SK-N-SH treated with all-trans-retinoic acid at 6 μM for 48 hours (cell line): ENCODE measurements at regions not wholly inside any gene's neighbourhood (a gene's known extent, or its start where the extent isn't known, plus 50 kb on each side); places are given as distances from the start of the nearest gene placed in this dataset.

Experiments used
- ATAC-seq: fragments of 200-7000 bp; cut with Tn5 transposase; 3 replicates; pipeline ENCODE4 v1.9.1; 2020; ENCODE audit warnings: mild to moderate bottlenecking, moderate library complexity
- ARNTL ChIP-seq: fragments of 450-650 bp; formaldehyde crosslinking; IDR thresholded peaks from 2 replicates; pipeline ENCODE4 v1.5.0; 2020; ENCODE audit warnings: low read depth, mild to moderate bottlenecking, moderate library complexity, borderline replicate concordance
- BACH2 ChIP-seq: fragments of 250-450 bp; sonication (Bioruptor Pico); IDR thresholded peaks from 2 replicates; pipeline ENCODE4 v1.9.0; 2021; ENCODE audit warnings: mild to moderate bottlenecking, borderline replicate concordance
- CREB5 ChIP-seq: fragments of 250-450 bp; sonication (Bioruptor Pico); IDR thresholded peaks from 2 replicates; pipeline ENCODE4 v1.5.1; 2020; ENCODE audit warnings: low read depth, mild to moderate bottlenecking, moderate library complexity
- CSDC2 ChIP-seq: fragments of 250-450 bp; sonication (Bioruptor Pico); IDR thresholded peaks from 2 replicates; pipeline ENCODE4 v1.5.0; 2020; ENCODE audit warnings: mild to moderate bottlenecking, moderate library complexity
- ESRRG ChIP-seq: fragments of 250-450 bp; sonication (Bioruptor Pico); IDR thresholded peaks from 2 replicates; pipeline ENCODE4 v1.6.1; 2021; ENCODE audit warnings: mild to moderate bottlenecking
- ISL1 ChIP-seq: fragments of 250-450 bp; sonication (Bioruptor Pico); IDR thresholded peaks from 2 replicates; pipeline ENCODE4 v2.1.2; 2022; ENCODE audit warnings: mild to moderate bottlenecking, moderate library complexity
- OSR1 ChIP-seq: fragments of 250-450 bp; sonication (Bioruptor Pico); IDR thresholded peaks from 2 replicates; pipeline ENCODE4 v1.8.0; 2022; ENCODE audit warnings: moderate library complexity, mild to moderate bottlenecking, inconsistent platforms
- PATZ1 ChIP-seq: fragments of 250-450 bp; sonication (Bioruptor Pico); IDR thresholded peaks from 2 replicates; pipeline ENCODE4 v1.8.0; 2020; ENCODE audit warnings: mild to moderate bottlenecking, moderate library complexity, borderline replicate concordance
- POU6F1 ChIP-seq: fragments of 250-450 bp; sonication (Bioruptor Pico); IDR thresholded peaks from 2 replicates; pipeline ENCODE4 v1.8.0; 2021; ENCODE audit warnings: low read depth, mild to moderate bottlenecking, moderate library complexity, borderline replicate concordance
- PPARA ChIP-seq: fragments of 250-450 bp; sonication (Bioruptor Pico); IDR thresholded peaks from 2 replicates; pipeline ENCODE4 v1.5.0; 2020; ENCODE audit warnings: mild to moderate bottlenecking, borderline replicate concordance
- RARB ChIP-seq: fragments of 250-450 bp; sonication (Bioruptor Pico); IDR thresholded peaks from 2 replicates; pipeline ENCODE4 v1.8.0; 2021; ENCODE audit warnings: mild to moderate bottlenecking, moderate library complexity
- SNAI2 ChIP-seq: fragments of 250-450 bp; sonication (Bioruptor Pico); IDR thresholded peaks from 2 replicates; pipeline ENCODE4 v1.5.0; 2020; ENCODE audit warnings: mild to moderate bottlenecking, moderate library complexity
- TCF4 ChIP-seq: fragments of 250-450 bp; sonication (Bioruptor Pico); IDR thresholded peaks from 2 replicates; pipeline ENCODE4 v1.8.0; 2021; ENCODE audit warnings: mild to moderate bottlenecking, moderate library complexity, borderline replicate concordance
- TOX ChIP-seq: fragments of 250-450 bp; sonication (Bioruptor Pico); IDR thresholded peaks from 2 replicates; pipeline ENCODE4 v1.8.0; 2021; ENCODE audit warnings: mild to moderate bottlenecking, moderate library complexity, borderline replicate concordance
- ZC3H10 ChIP-seq: fragments of 250-450 bp; sonication (Bioruptor Pico); IDR thresholded peaks from 2 replicates; pipeline ENCODE4 v1.5.1; 2021; ENCODE audit warnings: mild to moderate bottlenecking, moderate library complexity
- ZFP3 ChIP-seq: fragments of 250-450 bp; sonication (Bioruptor Pico); IDR thresholded peaks from 2 replicates; pipeline ENCODE4 v1.5.0; 2020; ENCODE audit warnings: mild to moderate bottlenecking, moderate library complexity
- ZFP30 ChIP-seq: fragments of 450-650 bp; formaldehyde crosslinking; IDR thresholded peaks from 2 replicates; pipeline ENCODE4 v1.5.0; 2022; ENCODE audit warnings: mild to moderate bottlenecking, moderate library complexity
- ZNF565 ChIP-seq: fragments of 450-650 bp; formaldehyde crosslinking; conservative IDR thresholded peaks from 2 replicates; pipeline ENCODE4 v1.5.0; 2020; ENCODE audit warnings: low read depth, mild to moderate bottlenecking, moderate library complexity
- ZNF8 ChIP-seq: fragments of 450-650 bp; formaldehyde crosslinking; IDR thresholded peaks from 2 replicates; pipeline ENCODE4 v1.5.0; 2020; ENCODE audit warnings: mild to moderate bottlenecking, moderate library complexity
- TF ChIP-seq, protein P1 (sequence below): fragments of 250-450 bp; sonication (Bioruptor Pico); IDR thresholded peaks from 2 replicates; pipeline ENCODE4 v1.5.1; 2021; ENCODE audit warnings: mild to moderate bottlenecking, moderate library complexity

DNA sequence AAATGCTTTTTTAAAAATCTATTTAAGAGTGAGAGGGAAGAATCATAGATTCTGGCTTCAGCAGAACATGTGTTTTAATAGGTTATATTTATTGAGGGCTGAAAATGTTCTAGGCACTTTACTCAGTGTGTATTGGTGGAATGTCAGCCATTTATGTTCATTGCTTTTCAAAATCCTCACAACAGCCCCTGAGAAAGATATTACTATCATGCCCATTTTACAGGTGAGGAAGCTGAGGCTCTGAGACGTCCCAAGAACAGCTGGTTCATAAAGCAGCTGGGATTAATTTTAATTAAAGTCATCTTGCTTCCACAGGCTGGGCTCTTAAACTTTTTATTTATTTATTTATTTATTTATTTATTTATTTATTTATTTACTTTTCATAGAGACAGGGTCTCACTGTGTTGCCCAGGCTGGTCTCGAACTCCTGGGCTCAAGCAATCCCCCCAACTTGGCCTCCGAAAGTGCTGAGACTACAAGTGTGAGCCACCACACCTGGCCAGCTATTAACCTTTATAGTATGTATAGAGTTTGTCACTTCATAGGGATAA lies 364.6 kb downstream of the SHQ1 start:
- TF ChIP-seq PATZ1 (CRISPR knock-in tag), result no peak
- TF ChIP-seq SNAI2 (CRISPR knock-in tag), result no peak
- no peak for TF ChIP-seq ARNTL
- no peak for TF ChIP-seq ESRRG
- no peak for TF ChIP-seq ISL1 (CRISPR knock-in tag)
- no peak for TF ChIP-seq BACH2 (CRISPR knock-in tag)
- TF ChIP-seq, all 23 proteins: peak for 0
- ATAC-seq, result no peak

DNA sequence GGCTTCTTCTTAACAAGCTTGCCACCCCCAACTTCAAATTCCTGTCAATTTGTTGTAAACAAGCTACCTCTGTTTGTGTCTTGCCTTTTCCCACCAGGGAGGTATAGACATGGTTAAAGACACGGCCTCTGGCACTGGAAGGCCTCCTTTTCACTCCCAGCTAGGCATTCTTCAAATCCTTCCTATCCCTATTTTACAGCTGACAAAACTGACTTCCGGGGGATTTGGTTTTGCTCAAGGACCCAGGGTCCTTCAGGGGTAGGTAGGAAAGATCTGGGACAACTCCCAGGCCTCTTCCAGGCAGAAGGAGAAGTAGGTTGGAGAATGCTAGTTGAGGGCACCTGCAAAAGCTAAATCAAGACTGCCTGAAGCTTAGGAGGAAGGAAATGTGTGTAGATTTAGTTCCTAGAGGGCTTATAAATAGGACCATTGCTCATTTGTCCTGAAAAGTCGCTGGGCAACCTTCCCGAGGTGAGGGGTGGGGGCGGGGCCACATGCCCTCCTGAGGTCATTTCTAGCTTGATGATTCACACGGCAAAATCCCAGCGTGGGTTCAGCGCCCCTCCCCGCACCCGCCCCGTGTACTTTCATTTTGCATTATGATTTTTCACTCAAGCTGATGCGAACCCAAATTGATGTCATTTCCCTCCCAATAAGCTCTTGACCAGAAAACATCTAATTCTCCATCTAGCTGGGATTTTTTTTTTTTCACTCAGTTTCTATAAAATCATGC lies 365.5 kb downstream of the SHQ1 start:
- no peak for ATAC-seq

DNA sequence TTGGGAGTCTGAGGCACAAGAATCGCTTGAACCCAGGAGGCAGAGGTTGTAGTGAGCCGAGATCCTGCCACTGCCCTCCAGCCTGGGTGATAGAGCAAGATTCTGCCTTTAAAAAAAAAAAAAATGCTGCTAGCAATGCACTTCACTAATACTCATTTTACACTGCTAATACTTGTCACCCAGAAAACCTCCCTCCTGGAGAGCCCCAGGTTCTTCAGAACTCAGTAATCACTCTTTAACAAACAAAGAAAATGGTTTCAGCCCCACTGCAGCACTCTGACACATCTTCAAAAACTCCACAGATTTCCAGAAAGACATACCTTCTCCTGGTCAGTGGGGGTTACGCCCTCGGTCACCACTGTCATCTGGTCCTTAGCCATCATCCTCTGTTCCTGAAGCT lies 366.7 kb downstream of the SHQ1 start:
- TF ChIP-seq TCF4 (CRISPR knock-in tag) (no peak), SNAI2 (CRISPR knock-in tag) (no peak), CREB5 (no peak), ZNF8 (CRISPR knock-in tag) (no peak), OSR1 (no peak), ZFP3 (CRISPR knock-in tag) (no peak), ISL1 (CRISPR knock-in tag) (no peak), ZFP30 (CRISPR knock-in tag) (no peak), POU6F1 (CRISPR knock-in tag) (no peak), PATZ1 (CRISPR knock-in tag) (no peak), TOX (CRISPR knock-in tag) (no peak), ESRRG (no peak), CSDC2 (CRISPR knock-in tag) (no peak), ZC3H10 (CRISPR knock-in tag) (no peak)
- TF ChIP-seq, all 23 proteins: peak for 0
- no peak for ATAC-seq

More for the DNA sequence above, 365.5 kb downstream of the SHQ1 start:
- TF ChIP-seq ZNF8 (CRISPR knock-in tag) (no peak), PPARA (CRISPR knock-in tag) (no peak), ZFP30 (CRISPR knock-in tag) (no peak), RARB (CRISPR knock-in tag) (no peak), PATZ1 (CRISPR knock-in tag) (no peak), ZNF565 (CRISPR knock-in tag) (no peak)
- TF ChIP-seq, protein P1, sequence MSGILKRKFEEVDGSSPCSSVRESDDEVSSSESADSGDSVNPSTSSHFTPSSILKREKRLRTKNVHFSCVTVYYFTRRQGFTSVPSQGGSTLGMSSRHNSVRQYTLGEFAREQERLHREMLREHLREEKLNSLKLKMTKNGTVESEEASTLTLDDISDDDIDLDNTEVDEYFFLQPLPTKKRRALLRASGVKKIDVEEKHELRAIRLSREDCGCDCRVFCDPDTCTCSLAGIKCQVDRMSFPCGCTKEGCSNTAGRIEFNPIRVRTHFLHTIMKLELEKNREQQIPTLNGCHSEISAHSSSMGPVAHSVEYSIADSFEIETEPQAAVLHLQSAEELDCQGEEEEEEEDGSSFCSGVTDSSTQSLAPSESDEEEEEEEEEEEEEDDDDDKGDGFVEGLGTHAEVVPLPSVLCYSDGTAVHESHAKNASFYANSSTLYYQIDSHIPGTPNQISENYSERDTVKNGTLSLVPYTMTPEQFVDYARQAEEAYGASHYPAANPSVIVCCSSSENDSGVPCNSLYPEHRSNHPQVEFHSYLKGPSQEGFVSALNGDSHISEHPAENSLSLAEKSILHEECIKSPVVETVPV (CRISPR knock-in tag), result no peak
